ENCODE measurements at regions not wholly inside any gene's neighbourhood (a gene's known extent, or its start where the extent isn't known, plus 50 kb on each side); places are given as distances from the start of the nearest gene placed in this dataset.
A peak's percentile ranks its signal among the peaks of the same experiment; 100 is the strongest.
"Not testable (repeated sequence)": the region's sequence is repeated elsewhere in the genome, so short reads cannot be mapped to it uniquely, and the experiment has no call there.

- no peak for DNase-seq
Measured at GRCh38 chr16:29156511-29156910, 171.7 kb downstream of the LAT start.

GRCh38 chr16:29155866-29156200 lies 171.0 kb downstream of the LAT start:
- DNase-seq, result not testable (repeated sequence)

- DNase-seq, result peak; percentile 64
Measured at GRCh38 chr16:29155131-29155865, 170.4 kb downstream of the LAT start.

- DNase-seq, result no peak
Measured at GRCh38 chr16:29154676-29155121, 169.8 kb downstream of the LAT start.

GRCh38 chr16:29154088-29154487 lies 169.2 kb downstream of the LAT start:
- no peak for DNase-seq

GRCh38 chr16:29153307-29153706 lies 168.5 kb downstream of the LAT start:
- DNase-seq, result not testable (repeated sequence)

GRCh38 chr16:29152544-29153031 lies 167.7 kb downstream of the LAT start:
- not testable (repeated sequence) for DNase-seq

- DNase-seq, result no peak
Measured at GRCh38 chr16:29151317-29151716, 166.5 kb downstream of the LAT start.

- DNase-seq, result not testable (repeated sequence)
Measured at GRCh38 chr16:29149912-29150311, 165.1 kb downstream of the LAT start.

- peak; percentile 86 for DNase-seq
Measured at GRCh38 chr16:29148867-29149272, 164.0 kb downstream of the LAT start.

GRCh38 chr16:29148131-29148691 lies 163.4 kb downstream of the LAT start:
- DNase-seq, result peak; percentile 61

- not testable (repeated sequence) for DNase-seq
Measured at GRCh38 chr16:29147710-29148109, 162.9 kb downstream of the LAT start.

- DNase-seq, result not testable (repeated sequence)
Measured at GRCh38 chr16:29146808-29147643, 162.2 kb downstream of the LAT start.

GRCh38 chr16:29146266-29146665 lies 161.4 kb downstream of the LAT start:
- no peak for DNase-seq

- DNase-seq, result not testable (repeated sequence)
Measured at GRCh38 chr16:29145486-29146225, 160.8 kb downstream of the LAT start.

GRCh38 chr16:29145086-29145485 lies 160.2 kb downstream of the LAT start:
- not testable (repeated sequence) for DNase-seq

GRCh38 chr16:29144669-29145062 lies 159.8 kb downstream of the LAT start:
- not testable (repeated sequence) for DNase-seq

- not testable (repeated sequence) for DNase-seq
Measured at GRCh38 chr16:29143739-29144668, 159.2 kb downstream of the LAT start.

GRCh38 chr16:29142506-29142905 lies 157.7 kb downstream of the LAT start:
- DNase-seq, result not testable (repeated sequence)

- DNase-seq, result no peak
Measured at GRCh38 chr16:29141586-29142324, 156.9 kb downstream of the LAT start.

- not testable (repeated sequence) for DNase-seq
Measured at GRCh38 chr16:29141121-29141520, 156.3 kb downstream of the LAT start.
